ENCODE measurements at regions not wholly inside any gene's neighbourhood (a gene's known extent, or its start where the extent isn't known, plus 50 kb on each side); places are given as distances from the start of the nearest gene placed in this dataset.
A peak's percentile ranks its signal among the peaks of the same experiment; 100 is the strongest.

- DNase-seq = no peak
Observed at GRCh38 chr11:127451861-127452260, 451.3 kb upstream of the KIRREL3 start.

- no peak for DNase-seq
Observed at GRCh38 chr11:127448101-127448500, 447.5 kb upstream of the KIRREL3 start.

GRCh38 chr11:127445476-127445875, 444.9 kb upstream of the KIRREL3 start:
- no peak for DNase-seq

GRCh38 chr11:127443297-127443696, 442.7 kb upstream of the KIRREL3 start:
- no peak for DNase-seq

GRCh38 chr11:127440616-127441015, 440.0 kb upstream of the KIRREL3 start:
- no peak for DNase-seq

- no peak for DNase-seq
Observed at GRCh38 chr11:127425281-127425680, 424.7 kb upstream of the KIRREL3 start.

GRCh38 chr11:127424661-127425060, 424.1 kb upstream of the KIRREL3 start:
- DNase-seq = no peak

- no peak for DNase-seq
Observed at GRCh38 chr11:127420139-127420538, 419.6 kb upstream of the KIRREL3 start.

- DNase-seq = peak; percentile 78
Observed at GRCh38 chr11:127412722-127413380, 412.3 kb upstream of the KIRREL3 start.

GRCh38 chr11:127412234-127412633, 411.7 kb upstream of the KIRREL3 start:
- no peak for DNase-seq

- DNase-seq = no peak
Observed at GRCh38 chr11:127411283-127411682, 410.7 kb upstream of the KIRREL3 start.

- no peak for DNase-seq
Observed at GRCh38 chr11:127395034-127395433, 394.5 kb upstream of the KIRREL3 start.

- DNase-seq = peak; percentile 9
Observed at GRCh38 chr11:127393460-127393997, 393.0 kb upstream of the KIRREL3 start.

GRCh38 chr11:127392575-127392974, 392.0 kb upstream of the KIRREL3 start:
- no peak for DNase-seq

GRCh38 chr11:127390465-127390864, 389.9 kb upstream of the KIRREL3 start:
- no peak for DNase-seq

GRCh38 chr11:127385071-127385470, 384.5 kb upstream of the KIRREL3 start:
- no peak for DNase-seq

GRCh38 chr11:127383026-127383425, 382.5 kb upstream of the KIRREL3 start:
- DNase-seq = no peak

GRCh38 chr11:127381247-127381646, 380.7 kb upstream of the KIRREL3 start:
- no peak for DNase-seq

- DNase-seq = no peak
Observed at GRCh38 chr11:127379686-127380085, 379.1 kb upstream of the KIRREL3 start.

- DNase-seq = no peak
Observed at GRCh38 chr11:127376301-127376700, 375.7 kb upstream of the KIRREL3 start.

- no peak for DNase-seq
Observed at GRCh38 chr11:127369356-127369755, 368.8 kb upstream of the KIRREL3 start.

- no peak for DNase-seq
Observed at GRCh38 chr11:127362754-127363308, 362.3 kb upstream of the KIRREL3 start.

GRCh38 chr11:127358160-127358559, 357.6 kb upstream of the KIRREL3 start:
- DNase-seq = no peak

GRCh38 chr11:127350476-127350875, 349.9 kb upstream of the KIRREL3 start:
- DNase-seq = no peak
